ENCODE measurements at regions not wholly inside any gene's neighbourhood (a gene's known extent, or its start where the extent isn't known, plus 50 kb on each side); places are given as distances from the start of the nearest gene placed in this dataset.

GRCh38 chr3:102095383-102095782 is 246.1 kb downstream of the NFKBIZ start:
- H2AFZ ChIP-seq (ENCODE audit: low read length), result no peak overlapping the region
- H3K27ac ChIP-seq (ENCODE audit: extremely low read length, insufficient read depth, low read length), result no peak overlapping the region
- ChIA-PET CTCF (ENCODE audit: low intra/inter-chr PET ratio, low total read pairs) (no interaction called here), POLR2A (no interaction called here)
- BruUV-seq (replicated peaks), result no TSS peak
- intact Hi-C loops (cut with micrococcal nuclease; ENCODE audit: unreplicated experiment), result no loop called here
- no peaks in the 10 kb centered on the region for H3K79me2 ChIP-seq (ENCODE audit: insufficient read depth, low read length)
- ATAC-seq, result no peak
- no CpG with 5 or more reads among the region's 1 CpG for WGBS (ENCODE audit: low lambda C conversion rate)
- no peaks in the 10 kb centered on the region for H3K36me3 ChIP-seq (replicated peaks in 1 of 2; ENCODE audit: control insufficient read depth in 1 of 2, insufficient read depth in 2 of 2, low read length in 2 of 2)
- no peak for FAIRE-seq
- TF ChIP-seq SIX1 (CRISPR knock-in tag; IDR thresholded peaks at IDR 0.05; ENCODE audit: borderline replicate concordance) (no peak), FUBP1 (CRISPR knock-in tag; IDR thresholded peaks at IDR 0.05; ENCODE audit: borderline replicate concordance) (no peak), HHEX (CRISPR knock-in tag; IDR thresholded peaks at IDR 0.05) (no peak), STAT5B (CRISPR knock-in tag; IDR thresholded peaks at IDR 0.05) (no peak), MXD4 (CRISPR knock-in tag; IDR thresholded peaks at IDR 0.05) (no peak), ZNF234 (CRISPR knock-in tag; conservative IDR thresholded peaks at IDR 0.05) (no peak), ZFAT (CRISPR knock-in tag; conservative IDR thresholded peaks at IDR 0.05) (no peak), ZNF557 (CRISPR knock-in tag; IDR thresholded peaks at IDR 0.05) (no peak), ZNF224 (CRISPR knock-in tag; IDR thresholded peaks at IDR 0.05) (no peak)
- TF ChIP-seq, protein P1, sequence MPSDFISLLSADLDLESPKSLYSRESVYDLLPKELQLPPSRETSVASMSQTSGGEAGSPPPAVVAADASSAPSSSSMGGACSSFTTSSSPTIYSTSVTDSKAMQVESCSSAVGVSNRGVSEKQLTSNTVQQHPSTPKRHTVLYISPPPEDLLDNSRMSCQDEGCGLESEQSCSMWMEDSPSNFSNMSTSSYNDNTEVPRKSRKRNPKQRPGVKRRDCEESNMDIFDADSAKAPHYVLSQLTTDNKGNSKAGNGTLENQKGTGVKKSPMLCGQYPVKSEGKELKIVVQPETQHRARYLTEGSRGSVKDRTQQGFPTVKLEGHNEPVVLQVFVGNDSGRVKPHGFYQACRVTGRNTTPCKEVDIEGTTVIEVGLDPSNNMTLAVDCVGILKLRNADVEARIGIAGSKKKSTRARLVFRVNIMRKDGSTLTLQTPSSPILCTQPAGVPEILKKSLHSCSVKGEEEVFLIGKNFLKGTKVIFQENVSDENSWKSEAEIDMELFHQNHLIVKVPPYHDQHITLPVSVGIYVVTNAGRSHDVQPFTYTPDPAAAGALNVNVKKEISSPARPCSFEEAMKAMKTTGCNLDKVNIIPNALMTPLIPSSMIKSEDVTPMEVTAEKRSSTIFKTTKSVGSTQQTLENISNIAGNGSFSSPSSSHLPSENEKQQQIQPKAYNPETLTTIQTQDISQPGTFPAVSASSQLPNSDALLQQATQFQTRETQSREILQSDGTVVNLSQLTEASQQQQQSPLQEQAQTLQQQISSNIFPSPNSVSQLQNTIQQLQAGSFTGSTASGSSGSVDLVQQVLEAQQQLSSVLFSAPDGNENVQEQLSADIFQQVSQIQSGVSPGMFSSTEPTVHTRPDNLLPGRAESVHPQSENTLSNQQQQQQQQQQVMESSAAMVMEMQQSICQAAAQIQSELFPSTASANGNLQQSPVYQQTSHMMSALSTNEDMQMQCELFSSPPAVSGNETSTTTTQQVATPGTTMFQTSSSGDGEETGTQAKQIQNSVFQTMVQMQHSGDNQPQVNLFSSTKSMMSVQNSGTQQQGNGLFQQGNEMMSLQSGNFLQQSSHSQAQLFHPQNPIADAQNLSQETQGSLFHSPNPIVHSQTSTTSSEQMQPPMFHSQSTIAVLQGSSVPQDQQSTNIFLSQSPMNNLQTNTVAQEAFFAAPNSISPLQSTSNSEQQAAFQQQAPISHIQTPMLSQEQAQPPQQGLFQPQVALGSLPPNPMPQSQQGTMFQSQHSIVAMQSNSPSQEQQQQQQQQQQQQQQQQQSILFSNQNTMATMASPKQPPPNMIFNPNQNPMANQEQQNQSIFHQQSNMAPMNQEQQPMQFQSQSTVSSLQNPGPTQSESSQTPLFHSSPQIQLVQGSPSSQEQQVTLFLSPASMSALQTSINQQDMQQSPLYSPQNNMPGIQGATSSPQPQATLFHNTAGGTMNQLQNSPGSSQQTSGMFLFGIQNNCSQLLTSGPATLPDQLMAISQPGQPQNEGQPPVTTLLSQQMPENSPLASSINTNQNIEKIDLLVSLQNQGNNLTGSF (CRISPR knock-in tag; IDR thresholded peaks at IDR 0.05), result no peak
- H4K20me1 ChIP-seq (ENCODE audit: insufficient read depth, low read length), result no peaks in the 10 kb centered on the region
- DNase-seq (ENCODE audit: low spot score), result no peak
- no peak overlapping the region for H3K9ac ChIP-seq (ENCODE audit: insufficient read depth, low read depth, low read length)
- H3K9me3 ChIP-seq (ENCODE audit: low read length), result no peaks in the 10 kb centered on the region
- no peaks in the 10 kb centered on the region for H3K27me3 ChIP-seq (ENCODE audit: control insufficient read depth in 1 of 2, insufficient read depth in 2 of 2, low read length in 2 of 2)
- H3K4me3 ChIP-seq (replicated peaks in 1 of 3; ENCODE audit: insufficient read depth in 1 of 3, low read depth in 2 of 3, low read length in 3 of 3), result no peak overlapping the region
- in situ Hi-C loops (cut with HindIII; ENCODE audit: extremely low pct_ligation_motif_present, low pct_unique_long_range_greater_than_20kb), result no loop called here
- H3K4me1 ChIP-seq (ENCODE audit: insufficient read depth, low read length), result no peaks in the 10 kb centered on the region
- no peak overlapping the region for H3K4me2 ChIP-seq (ENCODE audit: low read depth, low read length)
